Smooth muscle cell of the brain vasculature (primary cell): ENCODE measurements at regions not wholly inside any gene's neighbourhood (a gene's known extent, or its start where the extent isn't known, plus 50 kb on each side); places are given as distances from the start of the nearest gene placed in this dataset.
"Not testable (repeated sequence)": the region's sequence is repeated elsewhere in the genome, so short reads cannot be mapped to it uniquely, and the experiment has no call there.

ENCODE experiments used
- DNase-seq: peaks from one replicate; pipeline ENCODE4 v3.0.0-alpha.2; 2012; ENCODE audit warnings: low read depth, low spot score

GRCh38 chr5:121088341-121088740 is 624.2 kb downstream of the PRR16 start:
- no peak for DNase-seq

GRCh38 chr5:121090822-121091221 is 626.7 kb downstream of the PRR16 start:
- no peak for DNase-seq

- DNase-seq, result no peak
Observed at GRCh38 chr5:121100931-121101330, 636.8 kb downstream of the PRR16 start.

- DNase-seq, result no peak
Observed at GRCh38 chr5:121105921-121106320, 641.8 kb downstream of the PRR16 start.

- not testable (repeated sequence) for DNase-seq
Observed at GRCh38 chr5:121106721-121107690, 642.9 kb downstream of the PRR16 start.

GRCh38 chr5:121108725-121109124 is 644.6 kb downstream of the PRR16 start:
- no peak for DNase-seq

GRCh38 chr5:121109817-121110216 is 645.7 kb downstream of the PRR16 start:
- DNase-seq, result no peak

GRCh38 chr5:121121786-121122185 is 657.7 kb downstream of the PRR16 start:
- no peak for DNase-seq

GRCh38 chr5:121138495-121138907 is 674.4 kb downstream of the PRR16 start:
- no peak for DNase-seq

- DNase-seq, result no peak
Observed at GRCh38 chr5:121138952-121139351, 674.9 kb downstream of the PRR16 start.

GRCh38 chr5:121144764-121145163 is 680.7 kb downstream of the PRR16 start:
- DNase-seq, result no peak

GRCh38 chr5:121151534-121151933 is 687.4 kb downstream of the PRR16 start:
- DNase-seq, result no peak

GRCh38 chr5:121152411-121152810 is 688.3 kb downstream of the PRR16 start:
- DNase-seq, result no peak

GRCh38 chr5:121156565-121156964 is 692.5 kb downstream of the PRR16 start:
- no peak for DNase-seq

- no peak for DNase-seq
Observed at GRCh38 chr5:121158451-121158850, 693.2 kb upstream of the FTMT start.

- DNase-seq, result no peak
Observed at GRCh38 chr5:121160591-121160990, 691.1 kb upstream of the FTMT start.

- DNase-seq, result no peak
Observed at GRCh38 chr5:121164632-121165031, 687.0 kb upstream of the FTMT start.

- DNase-seq, result no peak
Observed at GRCh38 chr5:121171361-121171760, 680.3 kb upstream of the FTMT start.

- DNase-seq, result no peak
Observed at GRCh38 chr5:121171834-121172233, 679.8 kb upstream of the FTMT start.

GRCh38 chr5:121174351-121174750 is 677.3 kb upstream of the FTMT start:
- no peak for DNase-seq

- no peak for DNase-seq
Observed at GRCh38 chr5:121175986-121176385, 675.7 kb upstream of the FTMT start.

GRCh38 chr5:121182788-121183490 is 668.7 kb upstream of the FTMT start:
- no peak for DNase-seq

- no peak for DNase-seq
Observed at GRCh38 chr5:121188849-121189248, 662.8 kb upstream of the FTMT start.
